Stimulated activated CD4-positive, alpha-beta T cell treated with anti-CD3 and anti-CD28 coated beads, Interleukin-15, amount 100 ng/mL, for 48 hours (primary cell): ENCODE measurements at regions not wholly inside any gene's neighbourhood (a gene's known extent, or its start where the extent isn't known, plus 50 kb on each side); places are given as distances from the start of the nearest gene placed in this dataset.

Experiments
- DNase-seq, 2 donors: peaks; one replicate each; pipeline ENCODE4 v3.0.0-alpha.2; 2020; ENCODE audit warnings: low read depth in 2 of 2

DNA sequence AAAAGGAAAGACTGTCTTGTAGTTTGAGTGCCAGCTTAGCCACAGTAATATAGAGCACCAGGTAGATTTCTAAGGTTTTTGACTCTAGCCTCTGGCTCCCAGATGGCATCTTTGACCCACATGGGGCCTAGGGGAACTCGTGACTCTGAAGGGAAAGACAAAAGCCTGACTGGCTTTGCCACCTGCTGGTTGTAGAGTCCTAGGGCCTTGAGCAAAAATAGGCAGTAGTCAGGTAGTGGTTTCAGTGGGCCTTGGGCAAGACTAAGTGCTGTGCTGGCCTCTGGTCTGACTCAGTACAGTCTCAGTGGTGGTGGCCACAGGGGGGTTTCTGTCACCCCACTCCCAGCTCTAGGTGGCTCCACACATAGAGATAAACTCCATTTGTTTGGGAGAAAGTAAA is 349.4 kb downstream of the FAM181B start:
- DNase-seq = no peak

DNA sequence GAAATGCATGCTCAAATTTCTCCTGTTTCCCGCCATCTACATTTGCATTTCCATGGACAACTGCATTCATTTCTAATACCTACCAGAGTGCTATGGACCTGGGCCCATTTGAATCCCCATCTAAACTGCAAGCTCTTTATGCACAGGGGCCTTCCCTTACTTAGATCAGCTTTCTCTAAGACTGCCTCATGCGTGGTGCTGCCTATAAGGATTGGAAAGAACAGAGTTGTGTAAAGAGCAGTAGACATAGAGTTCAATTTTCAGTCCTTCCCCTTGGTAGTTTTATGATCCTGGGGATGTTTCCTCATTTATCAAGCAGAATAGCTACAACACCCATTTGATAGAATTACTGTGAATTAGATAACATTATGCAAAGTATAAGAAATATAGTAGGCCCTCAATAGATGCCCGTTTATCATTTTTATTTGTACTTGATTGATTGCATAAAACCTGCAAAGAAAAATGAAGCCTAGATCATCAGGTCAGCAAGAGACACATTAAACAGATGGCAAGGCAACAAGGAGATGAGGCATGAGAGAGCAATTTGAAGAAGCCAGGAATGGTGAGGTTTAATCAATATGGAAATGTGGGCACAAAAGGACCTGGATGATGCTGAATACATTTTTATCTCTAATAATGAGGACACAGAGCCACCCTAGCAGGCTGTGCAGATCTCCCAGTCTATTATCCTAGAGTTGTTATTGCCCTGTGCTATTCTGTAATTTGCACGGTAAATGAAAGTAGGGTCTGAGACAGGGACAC is 359.7 kb downstream of the FAM181B start:
- no peak for DNase-seq

DNA sequence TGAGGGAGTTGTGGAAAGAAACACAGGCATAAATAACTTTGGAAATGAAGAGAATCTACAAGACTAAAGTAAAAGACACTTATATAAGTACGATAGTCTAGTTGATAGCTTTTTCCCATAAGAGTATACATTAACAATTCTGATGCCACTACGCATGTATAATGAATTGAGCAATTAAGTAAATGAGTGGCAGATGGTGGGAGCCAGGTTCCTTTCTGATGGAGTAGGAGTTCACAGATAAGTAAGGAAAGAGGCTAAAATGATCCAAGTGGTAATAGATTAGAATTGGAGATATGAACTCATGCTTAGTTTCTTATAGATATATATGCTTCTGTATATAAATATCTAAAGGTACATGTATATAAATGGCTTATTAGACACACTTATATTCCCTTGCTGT is 368.3 kb downstream of the FAM181B start:
- DNase-seq = no peak

DNA sequence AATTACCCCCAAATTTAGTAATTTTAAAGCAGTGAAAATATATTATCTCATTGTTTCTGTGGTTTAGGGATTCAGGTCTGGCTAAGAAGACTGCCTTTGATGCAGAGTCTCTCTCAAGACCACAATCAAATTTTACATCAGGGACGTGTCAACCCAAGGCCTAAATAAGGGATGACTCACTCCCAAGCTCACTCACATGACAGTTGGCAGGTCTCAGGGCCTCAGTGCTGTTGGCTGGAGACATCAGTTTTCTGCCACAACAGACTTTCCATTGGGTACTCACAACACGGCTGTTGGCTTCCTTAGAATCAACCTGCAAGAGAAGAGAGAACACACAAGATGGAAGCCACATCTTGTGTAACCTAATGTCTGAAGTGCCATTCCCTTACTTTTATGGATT is 377.3 kb downstream of the FAM181B start:
- DNase-seq = no peak

GRCh38 chr11:82355313-82355823 is 378.3 kb downstream of the FAM181B start:
- no peak for DNase-seq

- no peak for DNase-seq
Observed at GRCh38 chr11:82326853-82327252, 406.8 kb downstream of the FAM181B start.

- no peak for DNase-seq
Observed at GRCh38 chr11:82321206-82321605, 412.5 kb downstream of the FAM181B start.

GRCh38 chr11:82315093-82315492 is 418.6 kb downstream of the FAM181B start:
- no peak for DNase-seq

GRCh38 chr11:82308979-82309378 is 424.7 kb downstream of the FAM181B start:
- no peak for DNase-seq

- no peak for DNase-seq
Observed at GRCh38 chr11:82305123-82305522, 428.5 kb downstream of the FAM181B start.

GRCh38 chr11:82303671-82304070 is 430.0 kb downstream of the FAM181B start:
- DNase-seq = no peak

GRCh38 chr11:82288471-82288870 is 445.2 kb downstream of the FAM181B start:
- no peak for DNase-seq

DNA sequence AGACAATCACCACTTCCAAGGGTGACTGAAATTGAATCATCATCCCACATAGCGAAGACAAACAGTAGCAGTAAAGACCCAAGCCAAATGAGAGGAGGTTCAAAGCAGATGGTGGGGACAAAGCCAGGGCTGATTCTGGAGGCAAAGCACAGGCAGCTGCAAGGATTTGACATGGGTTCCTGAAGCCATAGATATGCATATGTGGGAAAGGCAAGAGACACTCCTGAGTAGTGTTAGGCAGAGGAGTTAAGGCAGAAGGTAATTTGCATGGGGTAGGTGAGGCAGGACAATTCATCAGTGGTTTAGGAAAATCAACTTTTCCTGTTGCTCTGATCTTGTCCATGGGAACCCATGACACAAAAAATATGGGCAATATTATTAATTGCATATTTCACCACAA is 462.8 kb downstream of the FAM181B start:
- DNase-seq = no peak

- DNase-seq = no peak
Observed at GRCh38 chr11:82268627-82269026, 465.0 kb downstream of the FAM181B start.

DNA sequence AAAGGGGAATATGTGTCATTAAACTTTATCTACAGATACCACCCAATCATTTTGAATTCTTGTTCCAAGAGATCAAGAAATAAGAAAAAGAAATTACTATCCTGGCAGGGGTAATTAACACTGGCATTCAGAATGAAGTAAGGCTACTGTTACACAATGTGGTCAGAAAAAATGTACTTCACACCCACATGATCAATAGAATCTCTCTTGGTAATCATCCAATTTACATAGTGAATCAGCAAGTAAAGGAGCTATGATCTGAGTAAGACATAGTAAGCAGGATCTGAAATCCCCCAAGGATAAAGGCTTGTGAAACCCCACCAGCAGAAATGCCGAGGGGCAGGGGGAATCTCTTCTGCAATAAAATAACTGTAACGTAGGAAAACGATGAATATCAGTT is 466.5 kb downstream of the FAM181B start:
- no peak for DNase-seq

- DNase-seq = no peak
Observed at GRCh38 chr11:82261367-82261766, 472.3 kb downstream of the FAM181B start.

DNA sequence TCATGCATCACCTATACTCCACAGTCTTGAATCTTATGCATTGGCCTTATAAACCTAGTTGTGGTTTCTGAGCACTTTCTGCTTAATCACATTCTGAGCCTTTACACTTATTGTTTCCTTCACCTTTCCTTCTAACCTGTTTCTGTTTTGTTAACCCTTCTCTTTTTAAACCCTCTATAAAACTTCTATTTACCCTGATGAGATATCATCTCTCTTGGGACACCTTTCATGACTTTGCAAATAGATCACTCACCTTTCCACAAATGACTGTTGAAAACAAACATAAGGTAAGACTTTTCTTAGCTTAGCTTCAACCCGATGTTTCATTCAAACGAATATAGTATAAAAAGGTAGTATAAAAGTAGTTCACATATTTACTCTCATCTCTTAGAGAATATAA is 483.6 kb downstream of the FAM181B start:
- no peak for DNase-seq

DNA sequence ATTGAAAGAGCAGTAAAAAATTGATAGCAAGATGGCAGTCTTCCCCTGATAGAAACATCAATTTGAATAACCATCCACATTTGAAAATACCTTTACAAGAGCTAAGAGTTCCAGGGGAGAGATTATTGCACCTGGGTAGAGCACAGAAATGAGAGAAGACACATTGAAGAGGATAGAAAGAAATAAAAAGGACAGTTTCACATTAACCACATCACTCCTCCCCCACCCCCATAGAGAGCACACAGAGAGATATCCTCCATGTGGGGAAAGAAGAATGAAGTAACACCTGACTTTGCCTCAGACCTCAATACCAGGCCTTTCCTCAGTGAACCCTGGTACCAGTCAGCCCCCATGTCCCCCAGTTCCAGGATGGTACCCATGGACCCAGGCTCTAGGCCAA is 486.7 kb downstream of the FAM181B start:
- DNase-seq = no peak

DNA sequence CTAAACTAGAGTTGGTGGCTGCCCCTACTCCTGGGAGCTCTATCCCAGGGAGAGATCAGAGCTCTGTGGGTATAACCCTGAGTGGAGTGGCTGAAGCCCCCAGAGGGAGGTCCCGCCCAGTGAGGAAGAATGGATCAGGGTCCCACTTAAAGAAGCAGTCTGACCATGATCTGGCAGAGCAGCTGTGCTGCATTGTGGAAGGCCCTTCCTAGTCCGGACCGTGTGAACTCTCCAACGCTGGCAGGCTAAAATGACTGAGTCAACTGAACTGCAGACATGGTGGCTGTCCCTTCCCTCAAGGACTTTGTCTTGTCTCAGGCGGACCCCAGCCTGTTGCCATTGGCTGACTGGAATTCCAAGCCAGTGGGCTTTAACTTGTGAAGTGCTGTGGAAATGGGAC is 494.2 kb downstream of the FAM181B start:
- DNase-seq = no peak

DNA sequence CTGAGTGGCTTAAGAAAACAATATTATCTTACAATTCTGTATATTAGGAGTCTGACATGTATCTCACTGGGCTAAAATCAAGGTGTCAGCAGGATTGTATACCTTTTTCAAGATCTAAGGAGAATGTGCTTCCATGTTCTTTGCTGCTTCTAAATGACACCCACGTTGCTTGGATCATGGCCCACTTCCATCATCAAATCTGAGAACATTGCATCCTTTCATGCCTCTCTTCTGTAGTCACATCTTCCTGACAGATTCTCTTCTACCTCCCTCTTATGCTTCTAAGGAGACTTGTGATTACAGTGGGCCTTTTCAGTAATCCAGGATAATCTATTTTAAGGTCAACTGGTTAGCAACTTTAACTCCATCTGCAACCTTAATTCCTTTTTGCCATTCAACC is 499.4 kb downstream of the FAM181B start:
- no peak for DNase-seq

- no peak for DNase-seq
Observed at GRCh38 chr11:82233201-82233600, 500.5 kb downstream of the FAM181B start.

DNA sequence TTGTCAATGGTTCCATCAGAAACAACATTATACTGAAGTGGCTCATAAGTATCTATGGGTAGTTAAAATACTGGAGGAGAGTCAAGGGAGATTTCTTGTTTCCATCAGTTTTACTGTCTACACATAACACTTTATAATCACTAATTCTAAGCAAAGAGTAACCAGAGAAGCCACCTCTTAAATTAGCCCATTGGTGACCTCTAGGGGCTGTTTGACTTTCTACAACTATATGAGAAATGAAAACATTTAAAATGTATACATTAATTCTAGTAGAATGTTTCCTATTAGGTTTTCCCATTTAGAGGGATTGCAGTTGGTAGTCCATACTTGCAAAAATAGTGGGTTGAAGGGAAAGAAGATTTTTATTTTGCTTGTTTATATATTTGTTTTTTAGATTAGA is 504.3 kb downstream of the FAM181B start:
- DNase-seq = no peak

DNA sequence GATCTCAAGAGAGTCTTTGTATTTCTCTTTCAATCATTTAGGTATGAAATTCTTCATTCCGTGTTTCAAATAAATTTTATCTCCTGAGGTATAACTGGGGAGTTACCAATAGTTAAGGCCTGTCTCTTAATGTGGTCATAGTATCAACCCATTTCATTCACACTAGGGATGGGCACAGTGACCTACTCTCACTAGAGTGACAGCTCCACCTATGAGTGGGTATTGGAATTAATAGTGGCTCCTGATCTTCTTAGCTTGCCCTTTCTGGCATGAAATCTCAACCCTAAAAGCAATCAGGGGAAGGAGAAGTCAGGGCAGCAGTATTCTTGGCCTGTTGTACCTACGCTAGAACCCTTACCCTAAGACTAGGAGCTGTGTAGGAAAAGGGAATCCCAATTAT is 507.7 kb downstream of the FAM181B start:
- no peak for DNase-seq

DNA sequence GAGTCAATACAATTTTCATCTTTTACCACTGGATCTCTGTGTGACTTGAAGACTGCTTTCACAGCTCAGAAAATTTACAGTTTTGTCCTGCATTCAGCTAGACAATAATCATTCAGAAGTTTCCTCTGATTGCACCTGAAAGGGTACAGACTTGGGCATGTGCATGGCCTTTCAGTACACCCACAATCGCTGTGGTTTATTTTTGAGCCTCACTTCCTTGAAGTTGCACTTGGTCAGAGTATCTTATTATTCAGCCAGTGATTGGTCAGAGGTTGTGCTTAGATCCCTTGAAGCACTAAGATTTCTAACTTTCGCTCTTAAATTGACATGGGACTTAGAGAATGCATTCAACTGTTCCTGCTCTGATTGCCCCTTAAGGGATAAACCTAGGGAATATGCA is 508.2 kb downstream of the FAM181B start:
- DNase-seq = no peak
